Smooth muscle cell (in vitro differentiated cells): ENCODE measurements at regions not wholly inside any gene's neighbourhood (a gene's known extent, or its start where the extent isn't known, plus 50 kb on each side); places are given as distances from the start of the nearest gene placed in this dataset.
"Not testable (repeated sequence)": the region's sequence is repeated elsewhere in the genome, so short reads cannot be mapped to it uniquely, and the experiment has no call there.

Experiments used
- DNase-seq: peaks from one replicate; lab custom pipeline; 2025; ENCODE audit not compliant: unreplicated experiment; lab: John Stamatoyannopoulos, UW
- H2AFZ ChIP-seq: fragments of 200-600 bp; sonication (generic); 2 replicates; pipeline ENCODE4 v1.6.0; 2016; ENCODE audit warnings: antibody characterized with exemption, low read depth, mild to moderate bottlenecking
- H3F3A ChIP-seq: fragments of 200-600 bp; sonication (generic); 2 replicates; pipeline ENCODE4 v1.6.0; 2017; ENCODE audit warnings: antibody characterized with exemption, low read depth
- H3K27ac ChIP-seq: fragments of 200-600 bp; sonication (generic); 2 replicates; pipeline ENCODE4 v1.5.1; 2016; ENCODE audit warnings: low read depth, mild to moderate bottlenecking
- H3K27me3 ChIP-seq: fragments of 200-600 bp; sonication (generic); 2 replicates; pipeline ENCODE4 v1.6.1; 2016; ENCODE audit warnings: low read depth, mild to moderate bottlenecking
- H3K36me3 ChIP-seq: fragments of 200-600 bp; sonication (generic); 2 replicates; pipeline ENCODE4 v1.5.1; 2016; ENCODE audit warnings: low read depth
- H3K4me1 ChIP-seq: fragments of 200-600 bp; sonication (generic); 2 replicates; pipeline ENCODE4 v1.5.1; 2016; ENCODE audit warnings: low read depth
- H3K4me2 ChIP-seq: fragments of 200-600 bp; sonication (generic); 2 replicates; pipeline ENCODE4 v1.6.0; 2016; ENCODE audit warnings: mild to moderate bottlenecking
- H3K4me3 ChIP-seq: fragments of 200-600 bp; sonication (generic); 2 replicates; pipeline ENCODE4 v1.5.1; 2016; ENCODE audit warnings: mild to moderate bottlenecking
- H3K79me2 ChIP-seq: fragments of 200-600 bp; sonication (generic); 2 replicates; pipeline ENCODE4 v1.6.0; 2016; ENCODE audit warnings: low read depth, mild to moderate bottlenecking
- H3K9ac ChIP-seq: fragments of 200-600 bp; sonication (generic); 2 replicates; pipeline ENCODE4 v1.6.0; 2016; ENCODE audit warnings: low read depth
- H3K9me3 ChIP-seq: fragments of 200-600 bp; sonication (generic); replicated peaks from 2 replicates; pipeline ENCODE4 v1.5.1; 2016; ENCODE audit warnings: low read depth
- H4K20me1 ChIP-seq: fragments of 200-600 bp; sonication (generic); 2 replicates; pipeline ENCODE4 v1.6.0; 2016; ENCODE audit warnings: low read depth
- WGBS: methylation state at CpG from one replicate; pipeline ENCODE4 v1.1.7; 2016; ENCODE audit warnings: low lambda C conversion rate; 5-methylcytosine and 5-hydroxymethylcytosine counted together
- TF ChIP-seq, protein P1 (sequence below): fragments of 200-600 bp; sonication (generic); IDR thresholded peaks from 2 replicates; pipeline ENCODE4 v1.5.1; 2017; ENCODE audit warnings: borderline replicate concordance, mild to moderate bottlenecking, antibody characterized with exemption; ENCODE audit not compliant: insufficient read depth, poor library complexity, severe bottlenecking

DNA sequence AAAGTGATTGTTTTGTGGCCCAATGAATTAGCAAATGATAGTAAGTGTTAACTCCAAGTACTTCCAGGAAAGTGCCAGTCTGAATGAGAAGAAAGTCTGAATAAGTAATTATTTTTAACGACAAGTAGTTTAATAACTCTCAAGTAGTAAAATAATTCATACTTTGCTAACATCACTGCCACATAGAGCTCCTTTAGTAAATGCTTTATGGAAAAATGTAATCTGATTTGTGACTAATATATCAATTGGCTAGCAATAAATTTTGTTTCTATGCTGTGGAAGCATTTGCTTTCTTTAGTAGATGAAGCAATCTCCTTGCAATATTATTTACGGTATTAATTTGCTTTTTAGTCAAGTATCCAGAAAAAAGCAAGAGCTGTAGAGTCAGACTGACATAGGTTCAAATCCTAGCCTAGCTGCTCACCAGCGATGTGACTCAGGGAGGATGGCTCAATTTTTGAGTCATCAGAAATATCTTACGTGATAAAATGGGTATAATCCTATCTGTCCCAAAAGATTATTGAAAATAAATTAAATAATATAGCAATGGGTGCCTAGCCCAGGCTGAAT, 329.3 kb downstream of the FGFR2 start:
- H3K9me3 ChIP-seq: no peaks in the 10 kb centered on the region
- no peak overlapping the region for H3K4me3 ChIP-seq
- H3K79me2 ChIP-seq: no peaks in the 10 kb centered on the region
- no peaks in the 10 kb centered on the region for H4K20me1 ChIP-seq
- no peaks in the 10 kb centered on the region for H3K4me1 ChIP-seq
- no peak overlapping the region for H2AFZ ChIP-seq
- no peaks in the 10 kb centered on the region for H3K36me3 ChIP-seq
- TF ChIP-seq, protein P1, sequence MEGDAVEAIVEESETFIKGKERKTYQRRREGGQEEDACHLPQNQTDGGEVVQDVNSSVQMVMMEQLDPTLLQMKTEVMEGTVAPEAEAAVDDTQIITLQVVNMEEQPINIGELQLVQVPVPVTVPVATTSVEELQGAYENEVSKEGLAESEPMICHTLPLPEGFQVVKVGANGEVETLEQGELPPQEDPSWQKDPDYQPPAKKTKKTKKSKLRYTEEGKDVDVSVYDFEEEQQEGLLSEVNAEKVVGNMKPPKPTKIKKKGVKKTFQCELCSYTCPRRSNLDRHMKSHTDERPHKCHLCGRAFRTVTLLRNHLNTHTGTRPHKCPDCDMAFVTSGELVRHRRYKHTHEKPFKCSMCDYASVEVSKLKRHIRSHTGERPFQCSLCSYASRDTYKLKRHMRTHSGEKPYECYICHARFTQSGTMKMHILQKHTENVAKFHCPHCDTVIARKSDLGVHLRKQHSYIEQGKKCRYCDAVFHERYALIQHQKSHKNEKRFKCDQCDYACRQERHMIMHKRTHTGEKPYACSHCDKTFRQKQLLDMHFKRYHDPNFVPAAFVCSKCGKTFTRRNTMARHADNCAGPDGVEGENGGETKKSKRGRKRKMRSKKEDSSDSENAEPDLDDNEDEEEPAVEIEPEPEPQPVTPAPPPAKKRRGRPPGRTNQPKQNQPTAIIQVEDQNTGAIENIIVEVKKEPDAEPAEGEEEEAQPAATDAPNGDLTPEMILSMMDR: no peak
- 85% methylated on average over 4 of the region's 4 CpGs for WGBS
- peaks cover 5% of the 10 kb centered on the region for H3F3A ChIP-seq
- no peak overlapping the region for H3K9ac ChIP-seq
- no peak overlapping the region for H3K27ac ChIP-seq
- no peak for DNase-seq
- no peak overlapping the region for H3K4me2 ChIP-seq
- H3K27me3 ChIP-seq: no peaks in the 10 kb centered on the region

DNA sequence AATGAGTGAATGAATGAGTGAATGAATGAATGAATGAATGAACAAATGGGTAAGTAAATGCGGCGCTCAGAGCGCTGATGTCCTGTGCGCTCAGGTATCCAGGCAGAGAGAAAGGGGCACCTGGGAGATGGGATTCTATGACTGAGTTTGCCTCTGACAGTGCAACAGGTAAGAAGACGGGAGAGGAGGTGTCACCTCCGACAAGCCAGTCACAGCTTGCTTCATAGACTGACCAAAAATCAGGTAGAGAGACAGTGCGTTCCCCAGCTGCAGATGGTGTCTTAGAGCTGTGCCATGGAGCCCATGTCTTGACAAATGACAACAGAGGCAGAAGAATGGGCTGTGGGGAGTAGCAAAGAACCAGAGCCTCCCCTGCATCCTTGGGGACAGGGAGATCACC, 327.3 kb downstream of the FGFR2 start:
- no peak overlapping the region for H3K4me3 ChIP-seq
- no peak for DNase-seq
- over 99% methylated on average over 7 of the region's 7 CpGs for WGBS
- no peaks in the 10 kb centered on the region for H3K79me2 ChIP-seq
- TF ChIP-seq, protein P1: no peak
- no peak overlapping the region for H3K4me2 ChIP-seq
- no peaks in the 10 kb centered on the region for H3K4me1 ChIP-seq
- H3F3A ChIP-seq: no peaks in the 10 kb centered on the region
- no peaks in the 10 kb centered on the region for H4K20me1 ChIP-seq
- H3K27me3 ChIP-seq: no peaks in the 10 kb centered on the region
- H3K27ac ChIP-seq: no peak overlapping the region
- no peaks in the 10 kb centered on the region for H3K9me3 ChIP-seq
- H2AFZ ChIP-seq: no peak overlapping the region
- H3K9ac ChIP-seq: no peak overlapping the region
- H3K36me3 ChIP-seq: no peaks in the 10 kb centered on the region

DNA sequence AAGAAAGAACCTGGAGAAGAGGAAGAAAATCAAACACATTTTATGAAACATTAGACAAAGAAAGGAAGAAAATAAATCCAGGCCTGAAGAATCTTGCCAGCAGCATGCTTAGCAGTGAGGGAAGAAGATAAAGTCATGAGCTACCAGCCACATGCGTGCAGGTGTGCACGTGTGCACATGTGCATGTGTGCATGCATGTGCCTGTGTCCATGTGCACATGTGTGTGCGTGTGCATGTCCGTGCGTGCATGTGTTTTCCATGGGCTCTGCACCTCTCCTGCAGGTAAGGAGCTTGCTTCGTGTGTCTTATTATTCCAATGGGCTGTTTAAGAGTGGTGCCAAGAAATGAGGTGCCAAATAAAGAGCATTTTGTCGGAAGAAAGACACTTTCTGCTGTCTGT, 322.2 kb downstream of the FGFR2 start:
- Histone ChIP-seq H3K79me2 (no peaks in the 10 kb centered on the region), H3K4me1 (no peaks in the 10 kb centered on the region), H3K27me3 (no peaks in the 10 kb centered on the region), H3K27ac (no peak overlapping the region), H4K20me1 (no peaks in the 10 kb centered on the region), H2AFZ (no peak overlapping the region), H3K4me2 (no peak overlapping the region), H3K4me3 (no peak overlapping the region), H3K9ac (no peak overlapping the region), H3F3A (no peaks in the 10 kb centered on the region), H3K36me3 (no peaks in the 10 kb centered on the region), H3K9me3 (no peaks in the 10 kb centered on the region)
- TF ChIP-seq, protein P1: no peak
- no peak for DNase-seq
- WGBS: 95% methylated on average over 7 of the region's 7 CpGs

DNA sequence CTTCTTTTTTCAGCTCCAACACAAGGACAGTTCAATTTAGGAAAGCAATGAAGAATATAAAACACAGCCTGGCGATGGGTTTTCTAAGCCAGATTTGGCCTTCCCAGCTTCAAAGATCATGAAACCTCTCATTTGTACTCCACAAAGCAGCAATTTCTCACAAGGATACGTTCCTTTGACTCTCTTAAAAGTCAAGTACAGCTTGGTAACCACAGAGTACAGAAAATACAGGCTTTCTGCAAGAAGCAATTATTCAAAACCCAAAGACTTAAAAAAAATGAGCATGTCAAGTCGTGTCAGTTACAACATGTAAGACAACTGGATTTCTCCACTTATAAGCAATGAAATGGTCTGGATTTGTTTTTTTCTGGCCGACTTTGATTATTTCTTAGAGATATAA, 321.4 kb downstream of the FGFR2 start:
- no peak overlapping the region for H3K9ac ChIP-seq
- H3K9me3 ChIP-seq: no peaks in the 10 kb centered on the region
- no peaks in the 10 kb centered on the region for H4K20me1 ChIP-seq
- H3K27me3 ChIP-seq: no peaks in the 10 kb centered on the region
- H3F3A ChIP-seq: no peaks in the 10 kb centered on the region
- H3K4me3 ChIP-seq: no peak overlapping the region
- 69% methylated on average over 4 of the region's 4 CpGs for WGBS
- H3K36me3 ChIP-seq: no peaks in the 10 kb centered on the region
- H3K4me1 ChIP-seq: no peaks in the 10 kb centered on the region
- no peak overlapping the region for H3K4me2 ChIP-seq
- TF ChIP-seq, protein P1: no peak
- no peaks in the 10 kb centered on the region for H3K79me2 ChIP-seq
- H2AFZ ChIP-seq: no peak overlapping the region
- DNase-seq: no peak
- no peak overlapping the region for H3K27ac ChIP-seq

DNA sequence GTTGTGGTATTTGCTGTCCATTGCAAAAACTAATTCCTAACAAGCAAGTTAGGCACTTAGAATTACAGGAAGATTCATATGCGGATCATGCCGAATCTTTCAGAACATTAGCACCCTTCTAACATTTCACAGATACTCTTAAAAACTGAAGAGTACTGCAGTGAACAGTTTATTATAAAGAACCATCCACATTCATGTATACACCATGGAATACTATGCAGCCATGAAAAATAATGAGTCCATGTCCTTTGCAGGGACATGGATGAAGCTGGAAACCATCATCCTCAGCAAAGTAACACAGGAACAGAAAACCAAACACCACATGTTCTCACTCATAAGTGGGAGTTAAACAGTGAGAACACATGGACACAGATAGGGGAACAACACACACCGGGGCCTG, 319.9 kb downstream of the FGFR2 start:
- H3K79me2 ChIP-seq, H4K20me1 ChIP-seq, H3K9ac ChIP-seq, H2AFZ ChIP-seq, H3F3A ChIP-seq, H3K4me3 ChIP-seq, H3K4me2 ChIP-seq, H3K9me3 ChIP-seq, DNase-seq, H3K27ac ChIP-seq, H3K4me1 ChIP-seq, H3K36me3 ChIP-seq, H3K27me3 ChIP-seq: not testable (repeated sequence)
- 93% methylated on average over 3 of the region's 3 CpGs for WGBS
